NT2/D1 (cell line): ENCODE measurements at regions not wholly inside any gene's neighbourhood (a gene's known extent, or its start where the extent isn't known, plus 50 kb on each side); places are given as distances from the start of the nearest gene placed in this dataset.
A peak's percentile ranks its signal among the peaks of the same experiment; 100 is the strongest.

Source experiments
- DNase-seq: peaks from one replicate; pipeline ENCODE4 v3.0.0-alpha.2; 2011; ENCODE audit warnings: low read depth, low spot score
- H3K27me3 ChIP-seq: 2 replicates; pipeline ENCODE4 v1.6.0; 2011; ENCODE audit warnings: mild to moderate bottlenecking; ENCODE audit not compliant: insufficient read length, insufficient read depth
- H3K36me3 ChIP-seq: 2 replicates; pipeline ENCODE4 v1.6.1; 2011; ENCODE audit warnings: mild to moderate bottlenecking, low read length, mixed read lengths; ENCODE audit not compliant: insufficient read depth, insufficient read length
- H3K4me1 ChIP-seq: 2 replicates; pipeline ENCODE4 v1.5.1; 2011; ENCODE audit not compliant: insufficient read depth, insufficient read length
- H3K4me3 ChIP-seq: 2 replicates; pipeline ENCODE4 v1.5.1; 2011; ENCODE audit warnings: low read depth; ENCODE audit not compliant: insufficient read length
- H3K9ac ChIP-seq: 2 replicates; pipeline ENCODE4 v1.6.0; 2011; ENCODE audit warnings: low read depth; ENCODE audit not compliant: insufficient read length
- H3K9me3 ChIP-seq: 2 replicates; pipeline ENCODE4 v1.5.1; 2011; ENCODE audit warnings: mild to moderate bottlenecking, low read length; ENCODE audit not compliant: insufficient read depth
- SUZ12 ChIP-seq: IDR thresholded peaks from 2 replicates; pipeline ENCODE4 v1.6.1; 2011; ENCODE audit not compliant: insufficient read length, insufficient read depth; ENCODE audit errors: extremely low read depth
- YY1 ChIP-seq: IDR thresholded peaks from 2 replicates; pipeline ENCODE4 v1.6.1; 2011; ENCODE audit not compliant: insufficient read length, insufficient read depth
- ZNF274 ChIP-seq: IDR thresholded peaks from 2 replicates; pipeline ENCODE4 v1.6.1; 2011; ENCODE audit warnings: mild to moderate bottlenecking, low read depth, low read length

DNA sequence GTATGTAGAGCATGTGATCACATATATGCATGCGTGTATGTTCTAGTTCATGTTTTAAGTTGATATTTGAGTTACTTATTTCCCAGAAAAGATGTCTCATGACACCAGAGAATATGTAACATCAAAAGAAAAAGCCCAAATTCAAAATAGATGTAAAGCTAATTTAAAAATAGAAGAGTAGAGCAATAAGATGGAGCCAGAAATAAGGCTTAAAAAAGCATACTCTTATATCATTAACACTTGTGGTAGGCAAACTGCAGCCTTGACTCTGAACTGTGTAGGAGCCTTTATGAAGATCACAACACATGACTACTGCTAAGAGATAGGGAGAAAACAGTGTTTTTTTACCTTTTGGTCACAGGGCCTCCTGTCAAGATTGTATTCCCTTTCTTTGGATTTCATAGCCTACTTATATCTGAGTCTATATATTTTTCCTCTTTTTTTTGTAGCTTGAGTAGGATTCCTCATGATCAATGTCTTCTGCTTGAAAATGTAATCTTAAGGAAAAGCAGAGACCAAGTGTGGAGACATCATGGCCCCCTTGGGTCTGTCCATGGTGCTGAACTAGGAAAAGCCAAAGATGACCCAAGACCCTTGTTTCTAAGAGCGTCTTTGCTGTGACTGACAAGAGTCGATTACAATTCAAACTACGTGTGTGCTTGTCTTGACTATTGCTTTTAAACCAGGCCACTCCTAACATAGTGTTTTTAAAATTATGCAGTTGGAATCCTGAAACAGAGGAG, 390.4 kb downstream of the SHISA9 start:
- no peaks in the 10 kb centered on the region for H3K36me3 ChIP-seq
- no peaks in the 10 kb centered on the region for H3K9me3 ChIP-seq
- H3K9ac ChIP-seq, result no peak overlapping the region
- H3K4me3 ChIP-seq, result no peak overlapping the region
- TF ChIP-seq SUZ12 (no peak), YY1 (peak; percentile 46)
- peak; percentile 39 for DNase-seq
- H3K4me1 ChIP-seq, result no peaks in the 10 kb centered on the region
- H3K27me3 ChIP-seq, result no peaks in the 10 kb centered on the region

DNA sequence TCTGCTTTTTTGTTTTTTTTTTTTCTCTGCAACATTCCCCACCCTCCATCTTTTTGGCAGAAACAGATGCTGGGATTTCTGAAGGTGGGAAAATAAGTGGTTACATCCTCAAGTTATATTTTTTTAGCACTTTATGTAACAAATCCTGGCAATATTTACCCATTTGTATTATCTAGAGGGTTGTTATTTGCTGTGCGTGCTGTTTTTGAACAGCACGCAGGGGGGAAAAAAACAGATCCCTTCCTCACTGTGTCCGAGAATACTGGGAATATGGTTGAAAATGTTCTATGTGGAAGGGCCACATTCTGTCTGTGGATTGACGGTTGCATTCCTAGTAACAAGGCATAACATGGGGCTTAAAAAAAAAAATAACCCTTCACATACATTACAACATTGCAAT, 394.8 kb downstream of the SHISA9 start:
- Histone ChIP-seq H3K36me3 (no peaks in the 10 kb centered on the region), H3K27me3 (no peaks in the 10 kb centered on the region), H3K4me3 (no peak overlapping the region), H3K9me3 (no peaks in the 10 kb centered on the region), H3K9ac (no peak overlapping the region), H3K4me1 (no peaks in the 10 kb centered on the region)
- TF ChIP-seq SUZ12 (no peak), YY1 (no peak), ZNF274 (no peak)
- no peak for DNase-seq

- no peaks in the 10 kb centered on the region for H3K27me3 ChIP-seq
- H3K4me3 ChIP-seq, result no peak overlapping the region
- no peaks in the 10 kb centered on the region for H3K36me3 ChIP-seq
- no peak for DNase-seq
- no peak overlapping the region for H3K9ac ChIP-seq
- no peak for TF ChIP-seq SUZ12
- H3K4me1 ChIP-seq, result no peaks in the 10 kb centered on the region
- H3K9me3 ChIP-seq, result no peaks in the 10 kb centered on the region
Observed at GRCh38 chr16:13298666-13299065, 397.3 kb downstream of the SHISA9 start.

DNA sequence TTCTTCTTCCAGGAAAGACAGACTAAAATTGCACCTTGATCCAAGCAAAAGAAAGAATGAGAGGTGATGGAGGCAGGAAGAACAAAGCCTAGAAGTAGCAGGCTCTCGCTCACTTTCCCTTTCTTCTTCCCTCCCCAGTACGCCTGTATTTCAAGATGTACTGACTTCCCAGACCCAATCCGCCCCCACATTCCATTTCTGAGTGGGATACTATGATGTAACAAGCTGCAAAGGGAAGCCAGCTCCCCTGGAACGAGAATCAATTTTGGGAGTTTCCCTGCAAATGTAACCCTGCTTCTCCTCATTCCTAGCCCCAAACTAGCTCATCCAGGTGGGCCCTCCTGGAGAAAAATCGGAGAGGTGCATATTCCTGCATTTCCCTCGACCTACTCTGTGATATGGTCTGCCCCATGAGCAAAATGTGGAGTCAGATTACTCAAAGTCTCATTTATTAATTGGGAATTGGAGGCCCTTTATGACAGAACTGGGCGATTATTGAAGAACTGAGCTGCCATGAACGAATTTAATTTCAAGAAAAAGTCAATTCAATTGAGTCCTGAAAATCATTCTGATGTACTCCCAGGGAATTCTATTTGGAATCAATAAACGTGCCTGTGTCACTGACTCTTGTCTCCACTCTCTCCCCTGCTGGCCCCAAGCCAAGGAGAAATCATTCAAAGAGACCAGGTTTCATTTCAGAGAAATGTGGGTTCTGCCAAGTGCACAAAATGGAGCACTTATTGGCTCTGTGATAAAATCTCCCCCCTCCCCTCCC, 398.9 kb downstream of the SHISA9 start:
- Histone ChIP-seq H3K27me3 (no peaks in the 10 kb centered on the region), H3K9ac (no peak overlapping the region), H3K9me3 (no peaks in the 10 kb centered on the region), H3K4me3 (no peak overlapping the region), H3K4me1 (no peaks in the 10 kb centered on the region), H3K36me3 (no peaks in the 10 kb centered on the region)
- no peak for DNase-seq
- no peak for TF ChIP-seq YY1
- no peak for TF ChIP-seq SUZ12
- no peak for TF ChIP-seq ZNF274

- no peak overlapping the region for H3K4me3 ChIP-seq
- H3K4me1 ChIP-seq, result no peaks in the 10 kb centered on the region
- no peaks in the 10 kb centered on the region for H3K9me3 ChIP-seq
- TF ChIP-seq ZNF274 (no peak), SUZ12 (no peak), YY1 (no peak)
- no peak for DNase-seq
- no peaks in the 10 kb centered on the region for H3K36me3 ChIP-seq
- H3K9ac ChIP-seq, result no peak overlapping the region
- H3K27me3 ChIP-seq, result no peaks in the 10 kb centered on the region
Observed at GRCh38 chr16:13305019-13305755, 403.8 kb downstream of the SHISA9 start.

GRCh38 chr16:13306161-13306995, 405.0 kb downstream of the SHISA9 start:
- Histone ChIP-seq H3K9ac (no peak overlapping the region), H3K4me3 (no peak overlapping the region), H3K9me3 (no peaks in the 10 kb centered on the region), H3K4me1 (no peaks in the 10 kb centered on the region), H3K27me3 (no peaks in the 10 kb centered on the region), H3K36me3 (no peaks in the 10 kb centered on the region)
- no peak for DNase-seq
- TF ChIP-seq YY1, result no peak
- no peak for TF ChIP-seq SUZ12
- TF ChIP-seq ZNF274, result no peak
